Esophagus squamous epithelium (tissue), 5 donors: ENCODE measurements at regions not wholly inside any gene's neighbourhood (a gene's known extent, or its start where the extent isn't known, plus 50 kb on each side); places are given as distances from the start of the nearest gene placed in this dataset.

Experiments
- DNase-seq: peaks from one replicate; lab custom pipeline; 2025; lab: John Stamatoyannopoulos, UW
- H3K27ac ChIP-seq, 4 donors: fragments of 200-600 bp; sonication (generic); one replicate each; pipeline ENCODE4 v1.5.1; 2016 to 2019; ENCODE audit warnings: mild to moderate bottlenecking in 1 of 4
- H3K27me3 ChIP-seq, 4 donors: fragments of 200-600 bp; sonication (generic); 1 replicate in 3 of 4; 2 replicates in 1 of 4; pipeline versions ENCODE4 v1.5.1 to v1.6.0; 2017 to 2021; ENCODE audit warnings: antibody characterized with exemption in 1 of 4
- H3K36me3 ChIP-seq, 3 donors: fragments of 200-600 bp; sonication (generic); one replicate each; pipeline ENCODE4 v1.5.1; 2016 to 2019
- H3K4me1 ChIP-seq, 3 donors: fragments of 200-600 bp; sonication (generic); one replicate each; pipeline ENCODE4 v1.5.1; 2017 to 2019
- H3K4me3 ChIP-seq, 4 donors: fragments of 200-600 bp; sonication (generic); 1 replicate in 3 of 4; 2 replicates in 1 of 4; pipeline ENCODE4 v1.5.1; 2016 to 2019; ENCODE audit warnings: mild to moderate bottlenecking in 2 of 4, moderate library complexity in 1 of 4
- H3K9me3 ChIP-seq, 3 donors: fragments of 200-600 bp; sonication (generic); one replicate each; pipeline ENCODE4 v1.5.1; 2016 to 2019
- CTCF ChIP-seq, 6 experiments: fragments of 450-650 bp in 4 of 6; fragments of 200-600 bp in 2 of 6; sonication (generic) in 2 of 6; IDR thresholded peaks; one replicate each; pipeline ENCODE4 v1.5.1; 2016 to 2019; ENCODE audit warnings: antibody characterized with exemption in 6 of 6, mild to moderate bottlenecking in 4 of 6, moderate library complexity in 4 of 6
- POLR2A ChIP-seq, 4 donors: fragments of 450-650 bp; IDR thresholded peaks; one replicate each; pipeline ENCODE4 v1.6.1; 2017; ENCODE audit warnings: antibody characterized with exemption in 4 of 4, mild to moderate bottlenecking in 4 of 4, moderate library complexity in 3 of 4
- WGBS, 2 donors: methylation state at CpG; one replicate each; pipeline ENCODE4 v1.1.5; 2018; 5-methylcytosine and 5-hydroxymethylcytosine counted together
- intact Hi-C: fragments of 100-400 bp; cut with DNase I; formaldehyde crosslinking; loops from one replicate; pipeline ENCODE4 v1.15.0; 2022
- donor health status: DM: yes; HTN: yes; CAD: no.

DNA sequence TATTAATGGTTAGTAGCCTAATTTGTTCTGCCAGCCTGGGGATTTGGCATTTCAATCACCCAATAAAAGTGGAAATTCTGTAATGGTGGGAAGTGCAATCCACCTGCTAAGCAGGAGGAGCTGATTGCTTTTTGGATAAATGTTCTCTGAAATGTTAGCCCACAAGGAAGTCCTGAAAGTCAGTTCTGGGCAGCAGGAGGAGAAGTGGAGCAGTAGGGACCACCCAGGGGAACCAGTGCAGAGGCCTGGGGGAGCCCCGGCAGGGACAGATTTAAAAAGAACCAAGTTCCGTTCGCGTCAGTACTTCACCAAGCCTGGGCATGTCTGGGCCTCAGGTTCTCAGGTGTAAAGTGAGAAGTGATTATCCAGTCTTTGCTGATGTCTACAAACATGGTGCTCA lies 248.5 kb upstream of the RAB6C start:
- Histone ChIP-seq H3K27ac (peak overlapping the region in 1 of 4 donors; percentile 12), H3K9me3 (no peaks in the 10 kb centered on the region), H3K4me3 (no peak overlapping the region), H3K27me3 (no peaks in the 10 kb centered on the region), H3K4me1 (peaks cover 0 to 22% (median 0%) of the 10 kb centered on the region in 3 donors), H3K36me3 (no peaks in the 10 kb centered on the region)
- intact Hi-C loops = no loop called here
- 45 to 73% methylated on average over 3 to 4 of the region's 4 CpGs for WGBS, 2 donors
- DNase-seq = no peak
- no peak for TF ChIP-seq POLR2A (IDR thresholded peaks at IDR 0.05)

DNA sequence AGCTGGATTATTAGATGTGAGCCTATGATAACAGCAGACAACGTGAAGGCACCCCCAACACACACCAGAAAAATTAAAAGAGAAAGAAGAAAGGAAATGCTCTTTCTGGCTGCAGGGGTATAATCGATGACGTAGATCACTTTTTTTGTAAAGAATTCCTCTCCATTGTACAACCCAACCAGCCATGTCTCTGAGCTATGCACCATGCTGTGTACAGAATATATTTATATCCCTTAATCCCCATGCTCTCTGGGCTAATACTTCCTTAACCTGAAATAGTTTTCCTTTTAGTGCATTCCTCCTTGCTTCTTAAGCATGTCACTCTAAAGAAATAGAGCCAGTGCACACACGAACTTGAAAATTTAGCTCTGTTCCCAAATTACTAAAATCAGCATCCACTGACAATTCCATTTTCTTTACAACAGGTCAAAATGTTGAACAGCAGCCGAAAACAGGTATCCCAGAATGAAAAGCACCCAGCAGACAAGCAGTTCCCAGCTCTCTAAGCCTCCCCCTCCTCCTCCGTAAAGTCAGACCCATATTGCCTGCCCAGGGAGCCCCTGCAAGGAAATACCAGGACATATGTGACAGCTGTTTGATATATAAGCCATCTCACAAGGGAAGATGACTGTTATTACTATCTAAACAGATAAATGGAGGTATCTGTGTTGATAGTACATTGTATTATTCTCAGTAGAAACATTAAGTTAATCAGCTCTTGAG lies 247.4 kb upstream of the RAB6C start:
- H3K36me3 ChIP-seq = no peaks in the 10 kb centered on the region
- intact Hi-C loops = no loop called here
- peaks cover 0 to 22% (median 0%) of the 10 kb centered on the region in 3 donors for H3K4me1 ChIP-seq
- no peaks in the 10 kb centered on the region for H3K9me3 ChIP-seq
- H3K4me3 ChIP-seq = no peak overlapping the region
- no peak for TF ChIP-seq POLR2A (IDR thresholded peaks at IDR 0.05)
- no peak for TF ChIP-seq CTCF (IDR thresholded peaks at IDR 0.05)
- 51 to 61% methylated on average over 4 to 6 of the region's 6 CpGs for WGBS, 2 donors
- no peaks in the 10 kb centered on the region for H3K27me3 ChIP-seq
- no peak for DNase-seq
- H3K27ac ChIP-seq = peak overlapping the region in 1 of 4 donors; percentile 12

- 83 to 91% methylated on average over 7 of the region's 7 CpGs for WGBS, 2 donors
- H3K27me3 ChIP-seq = no peaks in the 10 kb centered on the region
- no peak overlapping the region for H3K27ac ChIP-seq
- intact Hi-C loops = no loop called here
- H3K4me3 ChIP-seq = no peak overlapping the region
- no peaks in the 10 kb centered on the region for H3K9me3 ChIP-seq
- peaks cover 0 to 22% (median 0%) of the 10 kb centered on the region in 3 donors for H3K4me1 ChIP-seq
- H3K36me3 ChIP-seq = no peaks in the 10 kb centered on the region
- no peak for DNase-seq
- TF ChIP-seq CTCF (IDR thresholded peaks at IDR 0.05) = no peak
- TF ChIP-seq POLR2A (IDR thresholded peaks at IDR 0.05) = no peak
These were observed 246.8 kb upstream of the RAB6C start for GRCh38 chr2:129732630-129733026.

DNA sequence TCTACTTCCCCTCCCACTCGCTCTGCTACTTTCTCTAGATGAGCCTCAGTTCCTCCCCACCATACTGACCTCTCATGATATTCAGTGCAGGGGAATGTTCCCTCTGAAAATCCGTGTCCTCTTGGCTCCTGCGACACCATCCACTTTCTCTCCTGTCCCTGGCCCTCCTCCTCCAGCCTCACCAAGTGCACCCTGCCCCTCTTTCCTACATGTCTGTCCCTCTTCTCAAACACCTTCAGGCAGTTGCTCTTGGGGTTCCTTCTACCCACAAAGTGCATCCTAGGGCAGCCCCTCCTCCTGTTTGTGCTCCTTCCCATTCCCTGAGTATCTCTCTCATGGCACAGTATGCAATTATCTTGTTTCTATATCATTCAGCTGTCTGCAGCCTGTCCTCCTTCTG lies 246.4 kb upstream of the RAB6C start:
- Histone ChIP-seq H3K4me3 (no peak overlapping the region), H3K36me3 (no peaks in the 10 kb centered on the region), H3K4me1 (peaks cover 0 to 22% (median 0%) of the 10 kb centered on the region in 3 donors), H3K27me3 (no peaks in the 10 kb centered on the region), H3K9me3 (no peaks in the 10 kb centered on the region), H3K27ac (no peak overlapping the region)
- TF ChIP-seq CTCF (IDR thresholded peaks at IDR 0.05) = no peak
- TF ChIP-seq POLR2A (IDR thresholded peaks at IDR 0.05) = no peak
- DNase-seq = no peak
- intact Hi-C loops = no loop called here
- WGBS, 2 donors = 66 to 77% methylated on average over 3 of the region's 3 CpGs

GRCh38 chr2:129733579-129733978 lies 245.9 kb upstream of the RAB6C start:
- TF ChIP-seq CTCF (IDR thresholded peaks at IDR 0.05) (no peak), POLR2A (IDR thresholded peaks at IDR 0.05) (no peak)
- Histone ChIP-seq H3K36me3 (no peaks in the 10 kb centered on the region), H3K4me1 (peaks cover 0 to 22% (median 0%) of the 10 kb centered on the region in 3 donors), H3K27me3 (no peaks in the 10 kb centered on the region), H3K4me3 (no peak overlapping the region), H3K27ac (no peak overlapping the region), H3K9me3 (no peaks in the 10 kb centered on the region)
- intact Hi-C loops = no loop called here
- DNase-seq = no peak
- 66 to 72% methylated on average over 2 of the region's 2 CpGs for WGBS, 2 donors
